A673 (cell line): ENCODE measurements at regions not wholly inside any gene's neighbourhood (a gene's known extent, or its start where the extent isn't known, plus 50 kb on each side); places are given as distances from the start of the nearest gene placed in this dataset.

Source experiments
- BruUV-seq: library from RNA; stranded (reverse); fragments of 400-500 nt; replicated peaks from 2 replicates; lab custom pipeline; 2021; lab: Mats Ljungman, UMichigan
- CTCF ChIA-PET: fragments of 300-600 bp; sonication (Branson Sonifier 250); formaldehyde crosslinking; loops from one replicate; lab custom pipeline; 2022; ENCODE audit warnings: antibody characterized with exemption; lab: Charles Lee
- POLR2A ChIA-PET: fragments of 300-600 bp; sonication (Branson Sonifier 250); formaldehyde crosslinking; loops from one replicate; lab custom pipeline; 2022; ENCODE audit warnings: antibody characterized with exemption; ENCODE audit not compliant: low non-redundant PET; lab: Charles Lee
- DNase-seq: peaks from one replicate; pipeline ENCODE4 v3.0.0-alpha.2; 2015; ENCODE audit warnings: low spot score
- H3K27ac ChIP-seq: fragments of 200-600 bp; sonication (generic); 2 replicates; pipeline ENCODE4 v1.5.1; 2016; ENCODE audit warnings: mixed run types, low read depth, mild to moderate bottlenecking, mixed read lengths, antibody characterized with exemption, low read length; ENCODE audit not compliant: poor library complexity, severe bottlenecking
- H3K27me3 ChIP-seq: fragments of 200-600 bp; sonication (generic); replicated peaks from 2 replicates; pipeline ENCODE4 v1.6.1; 2017; ENCODE audit warnings: mixed run types, low read depth, mild to moderate bottlenecking, mixed read lengths, antibody characterized with exemption, low read length; ENCODE audit not compliant: insufficient read depth, poor library complexity
- H3K36me3 ChIP-seq: fragments of 200-600 bp; sonication (generic); 2 replicates; pipeline ENCODE4 v1.6.1; 2016; ENCODE audit warnings: mixed run types, mild to moderate bottlenecking, mixed read lengths, antibody characterized with exemption, low read length; ENCODE audit not compliant: insufficient read depth, poor library complexity, severe bottlenecking
- H3K4me1 ChIP-seq: fragments of 200-600 bp; sonication (generic); 2 replicates; pipeline ENCODE4 v1.6.1; 2017; ENCODE audit warnings: mixed run types, mild to moderate bottlenecking, mixed read lengths, antibody characterized with exemption, low read length; ENCODE audit not compliant: insufficient read depth, poor library complexity, severe bottlenecking
- H3K4me3 ChIP-seq: fragments of 200-600 bp; sonication (generic); 2 replicates; pipeline ENCODE4 v1.5.1; 2016; ENCODE audit warnings: low read depth, mixed run types, mild to moderate bottlenecking, mixed read lengths, low read length; ENCODE audit not compliant: poor library complexity, severe bottlenecking
- H3K9me3 ChIP-seq: fragments of 200-600 bp; sonication (generic); 2 replicates; pipeline ENCODE4 v1.6.1; 2016; ENCODE audit warnings: mixed run types, low read depth, mild to moderate bottlenecking, mixed read lengths, antibody characterized with exemption, low read length; ENCODE audit not compliant: poor library complexity, severe bottlenecking
- EZH2 ChIP-seq: fragments of 200-600 bp; sonication (generic); IDR thresholded peaks from 2 replicates; pipeline ENCODE4 v1.6.1; 2017; ENCODE audit warnings: borderline replicate concordance, low read depth, mild to moderate bottlenecking, mixed read lengths, antibody characterized with exemption, low read length; ENCODE audit not compliant: poor library complexity, severe bottlenecking
- intact Hi-C: fragments of 100-400 bp; cut with micrococcal nuclease; formaldehyde crosslinking; loops from one replicate; pipeline ENCODE4 v1.10.0; 2022; ENCODE audit not compliant: unreplicated experiment
- TF ChIP-seq, protein P1 (sequence below): fragments of 300-800, 200-600 bp; sonication (generic); conservative IDR thresholded peaks from 2 replicates; pipeline ENCODE4 v1.5.1; 2017; ENCODE audit warnings: low read depth, mild to moderate bottlenecking, antibody characterized with exemption, low read length, moderate library complexity, mixed read lengths

DNA sequence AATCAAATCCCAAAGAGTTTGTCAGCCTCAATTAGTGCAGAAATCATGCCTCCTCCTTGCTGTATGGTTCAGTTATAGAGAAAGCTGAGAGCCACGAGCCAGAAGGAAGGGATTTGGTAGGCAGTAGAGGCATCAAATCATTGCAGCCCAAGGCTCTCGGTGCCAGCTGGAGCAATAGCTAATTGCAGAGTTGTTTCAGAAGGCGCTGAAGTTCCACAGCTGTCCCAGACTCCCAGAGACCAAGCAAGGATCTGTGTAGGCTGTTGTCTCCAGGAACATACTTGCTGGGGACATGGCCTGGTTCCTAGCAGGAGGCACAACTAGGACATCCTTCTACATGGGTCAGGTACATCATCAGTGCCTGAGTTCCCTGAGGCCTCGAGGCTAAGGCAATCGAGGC, 80.4 kb upstream of the WSCD2 start:
- Histone ChIP-seq H3K9me3 (no peaks in the 10 kb centered on the region), H3K36me3 (no peaks in the 10 kb centered on the region), H3K4me3 (no peak overlapping the region), H3K27me3 (peaks cover 19% of the 10 kb centered on the region), H3K27ac (no peak overlapping the region), H3K4me1 (no peaks in the 10 kb centered on the region)
- intact Hi-C loops: no loop called here
- POLR2A ChIA-PET: no interaction called here
- TF ChIP-seq EZH2: no peak
- TF ChIP-seq, protein P1, sequence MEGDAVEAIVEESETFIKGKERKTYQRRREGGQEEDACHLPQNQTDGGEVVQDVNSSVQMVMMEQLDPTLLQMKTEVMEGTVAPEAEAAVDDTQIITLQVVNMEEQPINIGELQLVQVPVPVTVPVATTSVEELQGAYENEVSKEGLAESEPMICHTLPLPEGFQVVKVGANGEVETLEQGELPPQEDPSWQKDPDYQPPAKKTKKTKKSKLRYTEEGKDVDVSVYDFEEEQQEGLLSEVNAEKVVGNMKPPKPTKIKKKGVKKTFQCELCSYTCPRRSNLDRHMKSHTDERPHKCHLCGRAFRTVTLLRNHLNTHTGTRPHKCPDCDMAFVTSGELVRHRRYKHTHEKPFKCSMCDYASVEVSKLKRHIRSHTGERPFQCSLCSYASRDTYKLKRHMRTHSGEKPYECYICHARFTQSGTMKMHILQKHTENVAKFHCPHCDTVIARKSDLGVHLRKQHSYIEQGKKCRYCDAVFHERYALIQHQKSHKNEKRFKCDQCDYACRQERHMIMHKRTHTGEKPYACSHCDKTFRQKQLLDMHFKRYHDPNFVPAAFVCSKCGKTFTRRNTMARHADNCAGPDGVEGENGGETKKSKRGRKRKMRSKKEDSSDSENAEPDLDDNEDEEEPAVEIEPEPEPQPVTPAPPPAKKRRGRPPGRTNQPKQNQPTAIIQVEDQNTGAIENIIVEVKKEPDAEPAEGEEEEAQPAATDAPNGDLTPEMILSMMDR: no peak
- CTCF ChIA-PET: no interaction called here
- no peak for DNase-seq
- no TSS peak for BruUV-seq

DNA sequence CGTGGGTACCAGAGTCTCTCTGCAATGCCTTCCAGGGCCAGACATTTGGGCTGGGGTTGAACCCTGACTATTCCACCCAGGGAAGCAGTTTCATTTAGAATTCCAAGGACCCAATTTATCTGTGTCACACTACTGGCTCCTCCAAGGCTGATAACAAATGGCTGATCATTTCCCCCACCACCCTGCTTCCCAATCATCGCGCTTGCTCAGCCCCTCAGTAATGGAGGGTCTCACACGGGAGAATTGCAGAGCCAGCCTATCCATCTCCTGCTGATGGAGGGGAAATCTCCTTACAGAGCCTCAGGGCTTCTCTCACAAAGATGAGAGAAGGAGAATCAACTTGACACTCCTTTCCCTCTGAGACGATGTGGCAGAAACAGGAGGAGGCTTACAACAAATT, 78.4 kb upstream of the WSCD2 start:
- Histone ChIP-seq H3K27me3 (peaks cover 17% of the 10 kb centered on the region), H3K36me3 (no peaks in the 10 kb centered on the region), H3K4me1 (no peaks in the 10 kb centered on the region), H3K4me3 (no peak overlapping the region), H3K27ac (no peak overlapping the region), H3K9me3 (no peaks in the 10 kb centered on the region)
- TF ChIP-seq, protein P1: no peak
- TF ChIP-seq EZH2: no peak
- POLR2A ChIA-PET: no interaction called here
- CTCF ChIA-PET: no interaction called here
- intact Hi-C loops: no loop called here
- BruUV-seq: no TSS peak
- DNase-seq: no peak

DNA sequence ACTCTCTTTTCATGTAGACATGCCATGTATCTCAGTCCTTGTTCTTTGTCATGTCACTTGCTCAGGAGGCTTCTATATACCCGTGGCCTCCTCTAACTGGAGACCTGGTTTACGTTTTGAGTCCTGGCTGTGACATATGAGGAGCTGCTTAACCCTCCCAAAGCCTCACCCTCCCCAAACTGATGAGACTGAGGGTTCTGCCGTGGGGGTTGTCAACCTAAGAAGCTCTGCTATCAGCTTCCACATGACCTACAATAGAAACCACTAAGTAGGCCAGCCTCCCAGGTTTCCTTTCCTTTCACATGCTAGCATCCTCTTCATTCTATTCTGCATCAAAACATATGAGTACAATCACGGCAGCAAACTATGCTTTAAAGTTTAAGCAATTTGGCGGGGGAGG, 76.8 kb upstream of the WSCD2 start:
- CTCF ChIA-PET: no interaction called here
- H3K4me1 ChIP-seq: no peaks in the 10 kb centered on the region
- intact Hi-C loops: no loop called here
- no peak for DNase-seq
- no peaks in the 10 kb centered on the region for H3K9me3 ChIP-seq
- no peak overlapping the region for H3K4me3 ChIP-seq
- TF ChIP-seq, protein P1: no peak
- TF ChIP-seq EZH2: no peak
- BruUV-seq: no TSS peak
- peaks cover 26% of the 10 kb centered on the region for H3K27me3 ChIP-seq
- H3K27ac ChIP-seq: no peak overlapping the region
- H3K36me3 ChIP-seq: no peaks in the 10 kb centered on the region
- POLR2A ChIA-PET: no interaction called here
